Fibroblast of lung (primary cell): ENCODE measurements at regions not wholly inside any gene's neighbourhood (a gene's known extent, or its start where the extent isn't known, plus 50 kb on each side); places are given as distances from the start of the nearest gene placed in this dataset.

Source experiments
- EZH2 ChIP-seq: IDR thresholded peaks from 2 replicates; pipeline ENCODE4 v1.5.1; 2012; ENCODE audit warnings: low read length, control low read depth, mild to moderate bottlenecking; ENCODE audit errors: missing control alignments
- TF ChIP-seq, protein P1 (sequence below), 2 donors: IDR thresholded peaks in 1 of 2; conservative IDR thresholded peaks in 1 of 2; 1 replicate in 1 of 2; 2 replicates in 1 of 2; pipeline ENCODE4 v1.5.1; 2011 to 2012; ENCODE audit warnings: low read length in 2 of 2, control low read depth in 1 of 2, inconsistent platforms in 1 of 2, low read depth in 1 of 2, mild to moderate bottlenecking in 1 of 2

DNA sequence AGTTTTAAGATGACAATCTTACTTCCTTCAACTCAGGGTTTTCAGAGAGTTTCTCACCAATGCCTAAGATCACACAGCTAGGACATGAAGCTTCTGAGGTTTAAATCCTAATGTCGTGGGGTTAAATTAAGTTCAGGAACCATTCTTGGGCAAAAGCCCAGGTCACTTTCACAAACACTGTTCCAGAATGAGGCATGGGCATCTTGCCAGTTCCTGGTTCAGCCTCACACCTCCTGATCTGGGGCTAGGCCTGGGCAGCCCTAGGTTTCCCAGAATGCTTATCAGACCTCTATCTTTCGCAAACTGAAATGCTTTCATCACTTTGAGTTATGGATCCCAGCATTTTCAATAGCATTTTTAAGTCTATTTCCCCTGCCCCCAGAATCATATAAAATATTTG lies 224.8 kb upstream of the EDA2R start:
- TF ChIP-seq, protein P1, sequence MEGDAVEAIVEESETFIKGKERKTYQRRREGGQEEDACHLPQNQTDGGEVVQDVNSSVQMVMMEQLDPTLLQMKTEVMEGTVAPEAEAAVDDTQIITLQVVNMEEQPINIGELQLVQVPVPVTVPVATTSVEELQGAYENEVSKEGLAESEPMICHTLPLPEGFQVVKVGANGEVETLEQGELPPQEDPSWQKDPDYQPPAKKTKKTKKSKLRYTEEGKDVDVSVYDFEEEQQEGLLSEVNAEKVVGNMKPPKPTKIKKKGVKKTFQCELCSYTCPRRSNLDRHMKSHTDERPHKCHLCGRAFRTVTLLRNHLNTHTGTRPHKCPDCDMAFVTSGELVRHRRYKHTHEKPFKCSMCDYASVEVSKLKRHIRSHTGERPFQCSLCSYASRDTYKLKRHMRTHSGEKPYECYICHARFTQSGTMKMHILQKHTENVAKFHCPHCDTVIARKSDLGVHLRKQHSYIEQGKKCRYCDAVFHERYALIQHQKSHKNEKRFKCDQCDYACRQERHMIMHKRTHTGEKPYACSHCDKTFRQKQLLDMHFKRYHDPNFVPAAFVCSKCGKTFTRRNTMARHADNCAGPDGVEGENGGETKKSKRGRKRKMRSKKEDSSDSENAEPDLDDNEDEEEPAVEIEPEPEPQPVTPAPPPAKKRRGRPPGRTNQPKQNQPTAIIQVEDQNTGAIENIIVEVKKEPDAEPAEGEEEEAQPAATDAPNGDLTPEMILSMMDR (conservative IDR thresholded peaks at IDR 0.05 in 1 of 2, IDR thresholded peaks at IDR 0.05 in 1 of 2; ENCODE audit: low read depth in 1 of 2, low read length in 2 of 2), result no peak
- TF ChIP-seq EZH2, result no peak
